SK-N-SH treated with all-trans-retinoic acid at 6 μM for 48 hours (cell line): ENCODE measurements at regions not wholly inside any gene's neighbourhood (a gene's known extent, or its start where the extent isn't known, plus 50 kb on each side); places are given as distances from the start of the nearest gene placed in this dataset.

ENCODE experiments used
- ARNTL ChIP-seq: fragments of 450-650 bp; formaldehyde crosslinking; IDR thresholded peaks from 2 replicates; pipeline ENCODE4 v1.5.0; 2020; ENCODE audit warnings: low read depth, mild to moderate bottlenecking, moderate library complexity, borderline replicate concordance
- CSDC2 ChIP-seq: fragments of 250-450 bp; sonication (Bioruptor Pico); IDR thresholded peaks from 2 replicates; pipeline ENCODE4 v1.5.0; 2020; ENCODE audit warnings: mild to moderate bottlenecking, moderate library complexity
- ISL1 ChIP-seq: fragments of 250-450 bp; sonication (Bioruptor Pico); IDR thresholded peaks from 2 replicates; pipeline ENCODE4 v2.1.2; 2022; ENCODE audit warnings: mild to moderate bottlenecking, moderate library complexity
- OSR1 ChIP-seq: fragments of 250-450 bp; sonication (Bioruptor Pico); IDR thresholded peaks from 2 replicates; pipeline ENCODE4 v1.8.0; 2022; ENCODE audit warnings: moderate library complexity, mild to moderate bottlenecking, inconsistent platforms
- TOX ChIP-seq: fragments of 250-450 bp; sonication (Bioruptor Pico); IDR thresholded peaks from 2 replicates; pipeline ENCODE4 v1.8.0; 2021; ENCODE audit warnings: mild to moderate bottlenecking, moderate library complexity, borderline replicate concordance
- ZC3H10 ChIP-seq: fragments of 250-450 bp; sonication (Bioruptor Pico); IDR thresholded peaks from 2 replicates; pipeline ENCODE4 v1.5.1; 2021; ENCODE audit warnings: mild to moderate bottlenecking, moderate library complexity
- ZFP3 ChIP-seq: fragments of 250-450 bp; sonication (Bioruptor Pico); IDR thresholded peaks from 2 replicates; pipeline ENCODE4 v1.5.0; 2020; ENCODE audit warnings: mild to moderate bottlenecking, moderate library complexity
- ZNF565 ChIP-seq: fragments of 450-650 bp; formaldehyde crosslinking; conservative IDR thresholded peaks from 2 replicates; pipeline ENCODE4 v1.5.0; 2020; ENCODE audit warnings: low read depth, mild to moderate bottlenecking, moderate library complexity
- ZNF70 ChIP-seq: fragments of 450-650 bp; formaldehyde crosslinking; IDR thresholded peaks from 2 replicates; pipeline ENCODE4 v1.5.0; 2020; ENCODE audit warnings: mild to moderate bottlenecking, moderate library complexity
- ZNF8 ChIP-seq: fragments of 450-650 bp; formaldehyde crosslinking; IDR thresholded peaks from 2 replicates; pipeline ENCODE4 v1.5.0; 2020; ENCODE audit warnings: mild to moderate bottlenecking, moderate library complexity
- TF ChIP-seq, protein P1 (sequence below): fragments of 250-450 bp; sonication (Bioruptor Pico); IDR thresholded peaks from 2 replicates; pipeline ENCODE4 v1.8.0; 2020; ENCODE audit warnings: mild to moderate bottlenecking, moderate library complexity, borderline replicate concordance
- TF ChIP-seq, protein P2 (sequence below): fragments of 250-450 bp; sonication (Bioruptor Pico); IDR thresholded peaks from 2 replicates; pipeline ENCODE4 v1.5.1; 2020; ENCODE audit warnings: low read depth, mild to moderate bottlenecking, moderate library complexity

DNA sequence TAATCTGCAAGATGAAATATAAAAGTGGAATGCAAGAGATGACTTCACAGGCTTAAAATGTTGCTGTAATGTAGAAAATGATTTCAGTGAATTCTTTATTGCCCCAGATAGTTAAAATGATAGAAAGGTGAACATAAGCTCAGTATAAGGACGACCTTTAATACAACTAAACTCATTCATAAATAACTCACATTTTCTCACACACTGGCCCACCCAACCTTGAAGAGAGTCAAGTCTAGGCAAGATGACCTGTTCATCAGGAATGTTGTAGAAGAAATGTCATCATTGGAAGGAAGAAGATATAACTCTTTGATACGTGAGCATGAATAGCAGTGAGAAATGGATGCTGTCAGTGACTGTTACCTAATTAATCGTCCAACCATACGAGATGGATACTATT, 111.1 kb upstream of the SASH1 start:
- no peak for TF ChIP-seq ISL1
- no peak for TF ChIP-seq ZFP3 (CRISPR knock-in tag)
- TF ChIP-seq CSDC2 (CRISPR knock-in tag), result no peak
- TF ChIP-seq, protein P1, sequence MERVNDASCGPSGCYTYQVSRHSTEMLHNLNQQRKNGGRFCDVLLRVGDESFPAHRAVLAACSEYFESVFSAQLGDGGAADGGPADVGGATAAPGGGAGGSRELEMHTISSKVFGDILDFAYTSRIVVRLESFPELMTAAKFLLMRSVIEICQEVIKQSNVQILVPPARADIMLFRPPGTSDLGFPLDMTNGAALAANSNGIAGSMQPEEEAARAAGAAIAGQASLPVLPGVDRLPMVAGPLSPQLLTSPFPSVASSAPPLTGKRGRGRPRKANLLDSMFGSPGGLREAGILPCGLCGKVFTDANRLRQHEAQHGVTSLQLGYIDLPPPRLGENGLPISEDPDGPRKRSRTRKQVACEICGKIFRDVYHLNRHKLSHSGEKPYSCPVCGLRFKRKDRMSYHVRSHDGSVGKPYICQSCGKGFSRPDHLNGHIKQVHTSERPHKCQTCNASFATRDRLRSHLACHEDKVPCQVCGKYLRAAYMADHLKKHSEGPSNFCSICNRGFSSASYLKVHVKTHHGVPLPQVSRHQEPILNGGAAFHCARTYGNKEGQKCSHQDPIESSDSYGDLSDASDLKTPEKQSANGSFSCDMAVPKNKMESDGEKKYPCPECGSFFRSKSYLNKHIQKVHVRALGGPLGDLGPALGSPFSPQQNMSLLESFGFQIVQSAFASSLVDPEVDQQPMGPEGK (CRISPR knock-in tag), result no peak
- no peak for TF ChIP-seq ZNF8 (CRISPR knock-in tag)
- no peak for TF ChIP-seq ARNTL (CRISPR knock-in tag)
- TF ChIP-seq OSR1 (CRISPR knock-in tag), result no peak
- no peak for TF ChIP-seq TOX
- no peak for TF ChIP-seq ZC3H10 (CRISPR knock-in tag)
- TF ChIP-seq, protein P2, sequence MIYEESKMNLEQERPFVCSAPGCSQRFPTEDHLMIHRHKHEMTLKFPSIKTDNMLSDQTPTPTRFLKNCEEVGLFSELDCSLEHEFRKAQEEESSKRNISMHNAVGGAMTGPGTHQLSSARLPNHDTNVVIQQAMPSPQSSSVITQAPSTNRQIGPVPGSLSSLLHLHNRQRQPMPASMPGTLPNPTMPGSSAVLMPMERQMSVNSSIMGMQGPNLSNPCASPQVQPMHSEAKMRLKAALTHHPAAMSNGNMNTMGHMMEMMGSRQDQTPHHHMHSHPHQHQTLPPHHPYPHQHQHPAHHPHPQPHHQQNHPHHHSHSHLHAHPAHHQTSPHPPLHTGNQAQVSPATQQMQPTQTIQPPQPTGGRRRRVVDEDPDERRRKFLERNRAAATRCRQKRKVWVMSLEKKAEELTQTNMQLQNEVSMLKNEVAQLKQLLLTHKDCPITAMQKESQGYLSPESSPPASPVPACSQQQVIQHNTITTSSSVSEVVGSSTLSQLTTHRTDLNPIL (CRISPR knock-in tag), result no peak
- no peak for TF ChIP-seq ZNF565 (CRISPR knock-in tag)
- TF ChIP-seq ZNF70 (CRISPR knock-in tag), result no peak
